ENCODE measurements at regions not wholly inside any gene's neighbourhood (a gene's known extent, or its start where the extent isn't known, plus 50 kb on each side); places are given as distances from the start of the nearest gene placed in this dataset.

- no peak for TF ChIP-seq CTCF (IDR thresholded peaks at IDR 0.05)
- TF ChIP-seq POLR2A (IDR thresholded peaks at IDR 0.05) = no peak
- no peak for TF ChIP-seq EP300 (IDR thresholded peaks at IDR 0.05)
Observed at GRCh38 chr20:39342463-39342862, 380.3 kb downstream of the DHX35 start.
